Iris pigment epithelial cell (primary cell): ENCODE measurements at regions not wholly inside any gene's neighbourhood (a gene's known extent, or its start where the extent isn't known, plus 50 kb on each side); places are given as distances from the start of the nearest gene placed in this dataset.
A peak's percentile ranks its signal among the peaks of the same experiment; 100 is the strongest.
"Not testable (repeated sequence)": the region's sequence is repeated elsewhere in the genome, so short reads cannot be mapped to it uniquely, and the experiment has no call there.

Experiments used
- DNase-seq: peaks from one replicate; pipeline ENCODE4 v3.0.0-alpha.2; 2011; ENCODE audit warnings: low read depth

DNA sequence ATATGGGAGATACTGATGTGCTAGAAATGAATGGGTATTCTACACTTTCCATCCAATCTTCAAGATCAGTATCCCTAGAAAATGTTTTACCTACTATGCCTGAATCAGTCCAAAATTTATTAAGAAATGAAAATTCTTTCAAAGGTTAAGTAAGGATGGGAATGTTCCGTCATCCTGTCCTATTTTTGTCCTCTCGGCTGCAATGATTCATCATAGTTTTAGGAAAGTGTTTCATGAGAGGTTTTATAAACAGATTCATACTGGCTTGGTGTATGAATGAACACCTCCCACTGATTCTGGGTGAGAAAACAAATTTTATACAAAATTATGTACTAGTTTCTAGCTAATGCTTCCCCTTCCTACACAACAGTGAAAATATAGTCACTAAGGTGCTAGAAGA lies 504.6 kb upstream of the NR5A2 start:
- peak; percentile 37 for DNase-seq

DNA sequence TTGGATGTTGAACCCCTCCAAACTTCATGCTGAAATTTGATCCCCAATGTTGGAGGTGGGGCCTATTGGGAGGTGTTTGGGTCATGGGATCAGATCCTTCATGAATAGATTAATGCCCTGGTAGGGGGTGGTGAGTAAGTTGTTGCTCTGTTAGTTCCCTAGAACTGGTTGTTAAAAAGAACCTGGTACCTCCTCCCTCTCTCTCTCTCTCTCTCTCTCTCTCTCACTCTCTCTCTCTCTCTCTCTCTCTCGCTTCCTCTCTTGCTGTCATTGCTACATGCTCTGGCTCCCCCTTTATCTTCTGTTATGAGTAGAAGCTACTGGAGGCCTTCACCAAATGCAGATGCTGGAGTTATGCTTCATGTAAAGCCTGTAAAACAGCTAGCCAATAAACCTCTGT lies 498.2 kb upstream of the NR5A2 start:
- DNase-seq = no peak

DNA sequence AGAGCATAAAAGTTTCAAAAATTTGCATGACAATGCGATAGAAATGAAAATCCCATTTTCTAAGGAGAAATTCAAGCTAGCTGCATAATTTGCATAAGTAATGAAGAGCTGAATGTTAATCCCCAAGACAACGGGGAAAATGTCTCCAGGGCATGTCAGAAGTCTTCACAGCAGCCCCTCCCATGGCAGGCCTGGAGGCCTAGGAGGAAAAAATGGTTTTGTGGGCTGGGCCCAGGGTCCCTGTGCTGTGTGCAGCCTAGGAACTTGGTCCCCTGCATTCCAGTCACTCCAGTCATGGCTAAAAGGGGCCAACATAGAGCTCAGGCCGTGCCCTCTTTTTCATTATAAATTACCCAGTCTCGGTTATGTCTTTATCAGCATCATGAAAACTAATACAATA lies 494.1 kb upstream of the NR5A2 start:
- DNase-seq = not testable (repeated sequence)

DNA sequence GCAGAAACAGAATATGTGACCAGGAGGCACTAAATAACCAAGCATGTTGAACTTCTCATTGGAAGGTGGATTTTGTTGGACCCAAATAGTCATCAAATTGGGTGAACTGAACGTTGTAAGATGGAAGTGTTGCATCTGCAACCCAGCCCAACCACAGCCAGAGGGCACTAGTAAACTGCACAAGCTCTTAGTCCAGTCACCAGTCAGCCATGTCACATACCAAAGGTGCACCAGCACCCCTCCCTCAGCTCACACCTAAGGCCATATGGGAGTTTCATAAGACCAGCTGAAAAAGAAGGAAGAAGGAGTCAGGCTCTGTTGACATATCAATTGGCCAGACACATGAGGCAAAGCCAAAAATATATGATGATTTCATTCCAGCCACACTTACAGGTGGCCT lies 481.7 kb upstream of the NR5A2 start:
- DNase-seq = peak; percentile 34

DNA sequence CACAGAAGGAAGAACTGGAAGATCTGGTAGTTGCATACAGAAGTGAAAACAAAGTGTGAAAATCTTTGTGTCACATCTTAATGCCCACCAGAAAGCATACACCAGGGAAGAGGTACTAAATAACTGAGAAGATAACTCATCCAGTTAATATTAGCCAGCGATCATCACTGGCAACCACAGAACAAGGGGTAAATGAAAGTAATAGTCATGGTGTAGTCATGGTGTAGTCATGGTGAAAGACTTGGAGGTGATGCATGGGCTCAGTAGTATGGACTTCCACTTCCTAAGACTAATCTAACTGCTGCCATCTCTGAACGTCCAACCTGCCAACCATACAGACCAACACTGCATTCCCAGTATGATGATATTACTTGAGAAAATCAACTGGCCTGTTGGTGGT lies 481.2 kb upstream of the NR5A2 start:
- DNase-seq = peak; percentile 6

DNA sequence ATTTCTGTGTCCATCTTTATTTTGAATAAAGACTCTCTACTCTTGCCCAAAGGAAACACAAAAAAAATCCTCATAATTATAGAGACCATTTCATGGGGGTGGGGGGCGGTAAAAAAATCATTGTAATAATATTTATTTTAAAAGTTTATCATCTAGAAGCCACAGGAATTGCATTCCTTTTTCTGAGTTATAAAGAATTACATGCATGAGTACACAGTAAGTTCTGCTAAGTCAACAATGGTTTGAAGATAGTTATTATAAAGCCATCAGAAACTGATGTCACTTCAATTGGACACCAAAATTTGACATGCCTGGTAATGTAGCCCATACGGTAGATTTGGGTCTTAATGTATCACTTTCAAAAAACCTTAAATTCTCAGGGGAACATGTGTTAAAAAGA lies 478.1 kb upstream of the NR5A2 start:
- no peak for DNase-seq

DNA sequence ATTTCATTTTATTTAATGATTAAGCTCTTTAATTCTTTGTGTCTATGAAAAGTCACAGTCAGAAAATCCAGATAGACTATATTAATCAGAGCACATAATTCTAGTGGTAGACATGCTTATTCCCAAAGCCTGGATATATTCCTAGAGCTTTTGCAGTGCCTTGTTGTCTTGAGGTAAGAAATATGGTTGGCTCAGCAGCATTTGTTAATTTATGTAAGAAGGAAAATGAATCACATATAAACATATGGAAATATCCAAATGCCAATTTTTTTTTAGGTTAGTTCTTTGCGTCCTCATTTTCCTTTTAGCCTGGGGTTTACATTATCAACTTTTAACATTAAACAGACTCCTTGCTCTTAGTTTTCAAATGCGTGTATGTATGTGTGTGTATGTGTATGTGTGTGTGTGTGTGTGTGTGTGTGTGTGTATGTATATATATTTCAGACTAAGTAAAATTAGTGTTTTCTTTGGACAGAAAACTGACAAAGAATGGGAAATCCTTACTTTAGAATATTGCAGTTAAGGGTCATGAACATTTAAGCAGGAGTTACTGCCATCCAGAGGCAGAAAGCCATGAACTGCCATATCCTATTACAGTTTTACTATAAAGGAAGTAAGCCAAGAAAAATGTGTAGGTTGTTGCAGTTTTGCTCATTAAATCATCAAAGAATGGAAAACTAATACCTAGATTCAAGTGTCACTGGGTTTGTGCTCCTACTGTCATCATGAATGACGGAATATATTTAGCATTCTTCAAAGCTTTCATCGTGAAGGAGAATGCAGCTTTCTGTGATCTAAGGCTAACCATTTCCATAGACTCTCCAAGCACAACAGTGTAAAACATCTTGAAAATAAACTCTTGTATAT lies 477.1 kb upstream of the NR5A2 start:
- DNase-seq = peak; percentile 37

DNA sequence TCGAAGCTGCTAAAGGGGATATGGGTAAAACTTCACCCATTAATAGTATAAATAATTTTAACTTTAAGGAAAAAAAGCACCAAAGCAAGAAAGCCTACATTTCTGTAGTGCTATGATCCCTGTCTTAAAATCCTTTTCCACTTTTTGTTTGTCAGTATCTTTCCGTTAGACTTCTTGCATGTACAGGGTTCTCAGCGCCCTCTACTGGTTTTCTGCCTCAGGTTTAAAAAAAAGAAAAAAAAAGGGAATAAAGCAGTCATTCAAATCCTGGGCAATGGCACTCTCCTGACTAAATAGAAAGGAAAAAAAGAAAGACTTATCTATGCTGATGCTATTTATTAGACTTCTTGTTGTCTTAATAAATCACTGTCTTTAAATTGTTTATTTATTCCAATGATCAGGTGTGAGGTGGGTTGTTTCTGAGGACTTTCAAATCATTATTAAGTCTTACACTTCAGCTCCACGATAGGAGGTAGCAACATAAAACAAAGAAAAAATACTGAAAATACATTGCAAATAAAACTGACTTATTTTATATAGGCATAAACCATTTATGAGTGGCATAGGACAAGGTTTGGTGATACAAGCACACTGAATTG lies 475.4 kb upstream of the NR5A2 start:
- DNase-seq = peak; percentile 71

DNA sequence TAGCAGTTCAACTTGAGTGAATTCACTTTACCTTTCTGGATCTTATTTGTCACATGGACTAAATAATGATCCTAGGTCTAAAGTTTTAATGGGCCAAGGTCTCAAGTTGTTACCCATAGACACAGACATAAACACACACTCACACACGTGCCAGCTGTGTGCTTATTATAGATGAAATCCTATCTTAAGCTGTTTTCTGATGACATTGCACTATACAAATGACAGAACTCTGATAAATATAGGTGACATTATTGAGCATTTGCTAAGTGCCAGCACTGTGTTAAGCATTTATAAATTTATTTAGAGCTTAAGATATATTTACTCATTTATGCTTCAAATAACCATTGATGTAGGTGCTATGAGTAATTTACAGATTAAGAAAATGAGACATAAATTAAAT lies 474.4 kb upstream of the NR5A2 start:
- no peak for DNase-seq

DNA sequence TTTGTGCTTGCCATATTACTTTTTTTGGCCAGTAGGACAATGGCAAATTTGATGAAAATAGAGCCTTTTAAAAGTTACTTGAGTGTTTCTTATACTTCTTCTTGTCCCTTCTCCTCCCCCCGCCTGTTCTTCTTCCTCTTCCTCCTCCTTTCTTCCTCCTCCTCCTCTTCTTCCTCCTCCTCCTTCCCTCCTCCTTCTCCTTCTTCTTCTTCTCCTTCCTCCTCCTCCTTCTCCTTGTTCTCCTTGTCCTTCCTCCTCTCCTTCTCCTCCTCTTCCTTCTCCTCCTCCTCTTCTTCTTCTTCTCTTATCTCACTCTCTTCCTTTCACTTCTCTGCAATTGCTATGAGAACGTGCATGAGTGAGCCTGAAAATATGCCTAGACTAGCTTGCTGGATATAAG lies 466.2 kb upstream of the NR5A2 start:
- DNase-seq = no peak

DNA sequence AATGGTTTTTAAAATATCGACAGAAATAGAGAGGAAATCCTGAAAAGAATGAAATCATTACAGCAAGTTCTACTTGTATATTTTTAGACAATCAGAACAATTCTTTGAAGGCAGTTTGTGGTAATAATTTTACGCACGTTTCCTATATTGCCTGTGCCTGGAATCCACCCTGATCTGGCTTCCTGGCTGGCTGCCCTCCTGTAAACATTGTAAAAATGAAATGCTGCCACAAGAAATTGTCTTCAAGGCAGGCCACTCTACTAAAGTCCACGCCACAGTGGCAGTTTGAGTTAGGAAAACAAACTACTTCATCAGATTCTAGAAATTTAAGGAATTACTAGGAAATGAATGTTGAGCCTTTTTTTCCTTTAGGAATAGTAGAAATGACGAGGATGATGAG lies 454.5 kb upstream of the NR5A2 start:
- peak; percentile 10 for DNase-seq

DNA sequence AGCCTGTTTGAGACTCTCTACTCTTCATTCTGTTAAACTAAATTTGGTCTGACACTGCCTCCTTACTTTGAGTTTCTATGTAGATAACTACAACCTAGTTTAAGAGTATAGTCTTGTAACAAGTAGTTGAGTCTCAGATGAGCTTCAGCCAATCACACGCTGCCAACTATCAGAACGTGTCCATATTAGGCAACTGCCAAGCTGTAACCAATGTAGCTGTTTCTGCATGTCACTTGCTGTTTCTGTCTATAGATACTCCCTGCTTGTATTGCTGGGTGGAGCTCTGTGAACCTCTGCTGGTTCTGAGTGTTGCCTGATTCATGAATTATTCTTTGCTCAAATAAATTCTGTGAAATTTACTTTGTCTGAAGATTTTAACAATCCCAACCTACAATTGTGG lies 452.6 kb upstream of the NR5A2 start:
- no peak for DNase-seq

DNA sequence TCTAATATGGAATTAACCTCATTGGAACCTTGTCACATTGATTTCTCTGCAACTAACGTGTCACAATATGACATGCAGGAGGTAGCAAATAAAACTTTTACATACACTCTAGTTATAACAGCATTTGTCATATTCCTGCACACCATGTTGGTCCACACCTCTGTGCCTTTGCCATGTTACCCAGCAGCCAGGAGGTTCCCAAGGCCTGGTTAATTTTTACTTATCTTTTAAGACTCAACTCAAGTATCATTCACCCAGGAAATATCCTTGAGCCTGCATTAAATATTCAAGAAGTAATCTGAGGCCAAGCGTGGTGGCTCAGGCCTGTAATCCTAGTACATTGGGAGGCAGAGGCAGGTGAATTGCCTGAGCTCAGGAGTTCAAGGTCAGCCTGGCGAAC lies 447.2 kb upstream of the NR5A2 start:
- no peak for DNase-seq

DNA sequence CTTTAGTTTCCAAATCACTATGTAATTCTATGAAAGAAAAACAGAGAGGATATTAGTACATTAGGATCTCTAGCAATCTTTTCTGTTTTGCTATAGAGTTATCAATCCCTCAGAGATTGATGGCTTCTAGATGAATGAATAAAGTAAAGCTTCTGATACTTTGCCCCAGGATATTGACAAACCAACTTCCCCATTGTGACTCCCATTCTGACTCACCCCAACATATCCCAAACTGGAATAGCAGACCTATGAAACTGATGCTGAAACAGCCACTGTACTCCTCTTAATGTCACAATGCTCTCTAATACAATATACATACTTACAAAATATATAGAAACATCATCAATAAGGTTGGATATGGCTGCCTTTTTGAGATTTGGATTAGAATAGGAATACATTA lies 442.1 kb upstream of the NR5A2 start:
- no peak for DNase-seq

DNA sequence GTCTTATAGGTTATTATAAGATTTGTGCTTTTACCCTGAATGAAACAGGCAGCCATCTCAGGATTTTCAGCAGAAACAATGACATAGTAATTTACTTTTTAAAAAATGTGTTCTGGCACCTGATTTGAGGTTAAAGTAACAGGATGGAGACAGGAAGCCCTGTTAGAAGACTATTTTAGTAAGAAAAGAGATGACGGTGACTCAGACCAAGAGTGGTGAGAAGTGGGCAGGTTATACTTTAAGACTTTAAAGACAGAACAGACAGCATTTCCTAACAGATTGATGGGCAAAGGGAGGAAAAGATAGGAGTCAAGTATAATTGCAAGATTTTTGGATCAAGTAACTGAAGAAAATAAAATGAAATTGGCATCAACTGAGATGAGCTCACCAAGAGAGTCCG lies 436.8 kb upstream of the NR5A2 start:
- no peak for DNase-seq

DNA sequence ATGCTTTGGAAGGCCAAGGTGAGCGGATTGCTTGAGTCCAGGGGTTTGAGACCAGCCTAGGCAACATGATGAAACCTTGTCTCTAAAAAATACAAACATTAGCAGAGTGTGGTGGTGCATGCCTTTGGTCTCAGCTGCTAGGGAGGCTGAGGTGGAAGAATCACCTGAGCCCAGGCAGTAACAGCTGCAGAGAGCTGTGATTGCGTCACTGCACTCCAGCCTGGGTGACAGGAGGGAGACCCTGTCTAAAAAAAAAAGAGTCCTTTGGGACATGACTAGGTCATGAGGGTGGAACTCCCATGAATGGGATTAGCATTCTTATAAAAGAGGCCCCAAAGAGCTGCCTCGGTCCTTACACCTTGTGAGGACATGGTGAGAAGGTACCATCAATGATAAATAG lies 436.0 kb upstream of the NR5A2 start:
- no peak for DNase-seq

DNA sequence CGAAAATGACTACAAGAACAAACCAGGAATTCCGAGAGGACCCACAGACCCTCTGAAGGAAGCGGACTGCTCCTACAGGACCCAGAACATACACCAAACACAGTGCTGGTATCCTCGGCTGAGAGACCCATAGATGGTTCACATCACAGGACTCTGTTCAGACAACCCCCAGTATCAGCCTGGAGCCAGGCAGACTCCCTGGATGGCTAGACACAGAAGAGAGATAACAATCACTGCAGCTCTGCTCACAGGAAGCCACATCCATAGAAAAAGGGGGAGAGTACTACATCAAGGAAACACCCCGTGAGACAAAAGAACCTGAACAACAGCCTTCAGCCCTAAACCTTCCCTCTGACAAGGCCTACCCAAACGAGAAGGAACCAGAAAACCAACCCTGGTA lies 434.0 kb upstream of the NR5A2 start:
- DNase-seq = no peak

DNA sequence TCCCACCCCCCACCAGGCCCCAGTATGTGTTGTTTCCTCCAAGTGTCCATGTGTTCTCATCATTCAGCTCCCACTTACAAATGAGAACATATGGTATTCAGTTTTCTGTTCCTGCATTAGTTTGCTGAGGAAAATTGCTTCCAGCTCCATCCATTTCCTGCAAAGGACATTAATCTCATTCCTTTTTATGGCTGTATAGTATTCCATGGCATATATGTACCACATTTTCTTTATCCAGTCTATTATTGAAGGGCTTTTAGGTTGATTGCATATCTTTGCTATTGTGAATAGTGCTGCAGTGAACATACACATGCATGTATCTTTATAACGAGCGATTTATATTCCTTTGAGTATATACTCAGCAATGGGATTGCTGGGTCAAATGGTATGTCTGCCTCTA lies 431.1 kb upstream of the NR5A2 start:
- DNase-seq = not testable (repeated sequence)

DNA sequence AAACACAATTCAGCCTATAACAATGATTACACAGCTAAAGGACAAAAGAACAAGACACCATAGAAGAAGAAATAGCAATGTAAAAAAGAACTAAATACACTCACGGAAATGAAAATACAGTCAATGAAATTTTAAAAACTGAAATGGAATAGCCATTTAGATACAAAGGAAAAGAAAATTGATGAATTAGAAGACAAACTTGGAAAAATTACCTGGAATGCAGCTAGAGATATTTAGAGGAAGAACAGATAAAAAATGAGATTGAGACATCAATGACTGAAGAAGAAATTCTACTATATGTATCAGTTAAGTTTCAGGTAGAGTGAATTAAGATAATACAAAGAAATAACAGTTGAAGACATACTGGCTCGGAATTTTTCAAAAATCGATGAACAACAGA lies 430.4 kb upstream of the NR5A2 start:
- no peak for DNase-seq

DNA sequence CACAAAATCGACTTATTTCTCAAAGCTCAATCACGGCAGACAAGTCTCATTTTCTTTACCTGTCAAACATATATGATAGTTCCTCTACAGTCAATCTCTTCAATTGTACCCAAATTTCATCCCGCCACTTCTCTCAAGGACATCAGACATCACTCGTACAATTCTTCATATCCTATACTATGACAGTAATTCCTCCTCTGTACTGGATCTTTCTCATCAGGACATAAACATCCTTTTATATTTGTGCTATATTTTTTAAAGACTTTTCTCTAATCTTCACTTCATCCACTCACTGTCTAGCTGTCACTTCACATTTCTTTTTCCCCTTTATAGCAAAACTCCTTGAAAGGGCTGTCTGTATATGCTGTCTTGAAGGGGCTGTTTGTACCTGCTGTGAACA lies 419.1 kb upstream of the NR5A2 start:
- no peak for DNase-seq

DNA sequence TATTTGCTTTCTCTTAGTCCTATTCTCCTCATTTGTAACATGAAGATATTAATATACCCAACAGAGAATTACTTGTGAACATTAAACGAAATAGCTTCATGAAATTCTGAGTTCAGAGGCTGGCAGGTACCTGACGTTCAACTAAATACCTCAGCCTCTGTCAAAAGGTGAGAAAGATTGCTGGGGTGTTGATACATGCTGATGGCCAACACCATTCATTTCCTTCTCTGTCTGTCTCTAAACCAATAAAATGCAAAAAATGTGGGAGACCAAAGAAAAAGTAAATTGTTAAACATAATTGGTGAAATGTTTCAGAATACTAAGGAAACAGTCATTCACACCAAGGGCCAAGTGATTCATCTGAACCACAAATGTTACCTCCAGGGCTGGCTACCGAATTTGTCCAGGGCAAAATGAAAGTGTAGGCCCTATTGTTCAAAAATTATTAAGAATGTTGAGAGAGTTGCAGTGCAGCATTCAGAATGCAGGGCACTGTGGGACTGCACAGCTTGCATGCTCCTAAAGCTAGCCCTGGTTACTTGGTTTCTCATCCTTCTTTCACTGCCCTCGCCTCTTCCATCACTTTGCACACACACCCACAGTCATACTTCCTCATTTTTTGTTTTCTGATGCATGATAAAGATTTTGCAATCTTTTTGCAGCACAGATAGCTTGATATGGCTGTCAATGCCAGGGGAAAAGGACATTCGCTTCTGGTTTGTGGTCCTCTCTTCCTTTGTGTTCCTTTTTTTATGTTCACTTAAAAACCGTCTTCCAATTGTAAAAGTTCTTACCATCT lies 414.3 kb upstream of the NR5A2 start:
- peak; percentile 70 for DNase-seq

DNA sequence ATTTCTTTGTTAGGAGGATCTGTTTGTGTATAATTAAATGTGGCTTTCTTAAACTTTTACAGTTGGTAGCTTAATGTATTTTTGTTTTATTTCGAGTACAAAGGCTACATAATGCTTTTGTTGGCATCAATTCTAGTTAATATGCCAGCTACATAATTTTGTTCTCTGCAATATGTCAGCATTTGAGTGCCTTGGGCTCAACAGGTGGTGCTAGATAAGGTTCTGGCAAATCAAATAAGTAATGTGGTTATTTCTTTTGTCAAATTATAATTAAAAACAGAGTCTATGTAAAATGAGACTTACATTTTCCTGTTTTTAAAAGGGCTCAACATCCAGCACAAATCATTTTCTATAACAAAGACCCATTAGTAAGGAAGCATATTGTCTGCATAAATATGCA lies 410.6 kb upstream of the NR5A2 start:
- no peak for DNase-seq

DNA sequence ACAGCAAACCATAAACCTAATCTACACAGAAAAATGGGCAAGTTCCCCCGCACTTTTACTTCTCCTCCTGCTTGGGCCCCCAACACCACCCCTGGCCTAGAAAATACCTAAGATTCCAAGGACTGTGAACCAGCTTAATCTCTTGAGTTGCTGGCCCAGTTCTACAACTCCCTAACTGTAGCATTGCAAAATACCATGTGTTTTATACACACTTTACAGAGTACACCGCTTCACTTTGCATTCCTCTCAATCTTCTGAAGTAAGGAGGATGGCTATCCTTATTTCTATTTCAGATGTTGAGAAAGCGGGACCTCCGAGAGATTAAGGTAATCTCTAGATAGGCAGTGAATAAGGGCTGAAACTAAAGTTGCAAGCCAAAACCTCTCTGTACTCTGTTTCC lies 408.3 kb upstream of the NR5A2 start:
- peak; percentile 21 for DNase-seq
